Activated T-cell treated with anti-CD3 and anti-CD28 coated beads, Interleukin-2, amount 50 U/mL, for 4 hours (primary cell): ENCODE measurements at regions not wholly inside any gene's neighbourhood (a gene's known extent, or its start where the extent isn't known, plus 50 kb on each side); places are given as distances from the start of the nearest gene placed in this dataset.

ENCODE experiments used
- ATAC-seq, 2 donors: fragments of 200-7000 bp; cut with Tn5 transposase; one replicate each; pipeline ENCODE4 v1.10.0; 2021
- DNase-seq: peaks from one replicate; pipeline ENCODE4 v3.0.0-alpha.2; 2020
- H3K27me3 Mint-ChIP-seq: one replicate; pipeline ENCODE4 v1.8.0; 2021; ENCODE audit warnings: low read depth, mixed read lengths
- H3K36me3 Mint-ChIP-seq: one replicate; pipeline ENCODE4 v1.8.0; 2022; ENCODE audit warnings: mixed read lengths; ENCODE audit not compliant: insufficient read depth
- H3K4me1 Mint-ChIP-seq: one replicate; pipeline ENCODE4 v1.8.0; 2021; ENCODE audit warnings: low read depth, mixed read lengths
- H3K4me3 Mint-ChIP-seq: one replicate; pipeline ENCODE4 v1.8.0; 2021; ENCODE audit warnings: mild to moderate bottlenecking, moderate library complexity, mixed read lengths
- H3K9me3 Mint-ChIP-seq: one replicate; pipeline ENCODE4 v1.8.0; 2021; ENCODE audit warnings: mixed read lengths

DNA sequence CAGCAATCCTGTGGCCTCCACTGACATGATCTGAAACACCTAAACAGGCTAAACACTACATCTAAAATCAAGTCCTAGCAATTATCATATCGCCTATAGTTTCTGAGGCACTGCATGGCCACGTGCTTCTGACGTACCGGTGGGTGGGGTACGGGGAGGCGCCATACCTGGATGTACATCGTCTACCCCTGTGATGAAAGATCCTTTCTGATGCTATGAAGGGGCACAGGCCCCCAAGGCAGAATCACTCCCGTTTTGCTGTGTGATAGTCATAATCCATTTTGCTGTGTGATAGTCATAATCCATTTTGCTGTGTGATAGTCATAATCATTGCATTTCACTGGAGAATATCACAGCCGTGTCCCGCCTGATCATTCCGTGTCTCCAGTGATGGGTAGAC lies 118.7 kb upstream of the SOX1 start:
- Mint-ChIP-seq H3K4me3 (no peak overlapping the region), H3K36me3 (no peaks in the 10 kb centered on the region), H3K27me3 (peaks cover 7% of the 10 kb centered on the region)

DNA sequence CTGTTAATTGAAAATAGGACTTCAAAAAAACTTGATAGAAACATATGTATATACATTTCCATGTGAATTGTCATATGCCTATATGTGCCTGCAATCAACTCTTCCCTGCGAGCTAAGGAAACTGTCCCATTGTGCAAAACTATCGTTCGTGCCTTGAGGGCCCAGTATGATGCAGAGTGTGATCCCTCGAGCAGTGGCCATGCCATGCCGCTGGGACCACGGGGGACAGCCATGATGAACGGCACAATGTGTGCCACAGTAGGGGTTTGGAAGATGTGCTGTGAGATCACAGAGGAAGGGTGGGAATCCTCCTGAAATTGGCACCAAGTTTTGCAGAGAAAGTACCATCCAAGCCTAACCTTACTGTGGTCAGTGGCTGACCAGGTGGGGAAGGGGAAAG lies 118.1 kb upstream of the SOX1 start:
- ATAC-seq (no peak), DNase-seq (no peak)
- H3K27me3 Mint-ChIP-seq: peaks cover 7% of the 10 kb centered on the region
- peaks cover 7% of the 10 kb centered on the region for H3K9me3 Mint-ChIP-seq
- H3K4me1 Mint-ChIP-seq: no peaks in the 10 kb centered on the region
- H3K36me3 Mint-ChIP-seq: no peaks in the 10 kb centered on the region
- no peak overlapping the region for H3K4me3 Mint-ChIP-seq

More for the DNA sequence above, 118.7 kb upstream of the SOX1 start:
- no peak for DNase-seq
- no peaks in the 10 kb centered on the region for H3K4me1 Mint-ChIP-seq
- no peak for ATAC-seq
- peaks cover 7% of the 10 kb centered on the region for H3K9me3 Mint-ChIP-seq

DNA sequence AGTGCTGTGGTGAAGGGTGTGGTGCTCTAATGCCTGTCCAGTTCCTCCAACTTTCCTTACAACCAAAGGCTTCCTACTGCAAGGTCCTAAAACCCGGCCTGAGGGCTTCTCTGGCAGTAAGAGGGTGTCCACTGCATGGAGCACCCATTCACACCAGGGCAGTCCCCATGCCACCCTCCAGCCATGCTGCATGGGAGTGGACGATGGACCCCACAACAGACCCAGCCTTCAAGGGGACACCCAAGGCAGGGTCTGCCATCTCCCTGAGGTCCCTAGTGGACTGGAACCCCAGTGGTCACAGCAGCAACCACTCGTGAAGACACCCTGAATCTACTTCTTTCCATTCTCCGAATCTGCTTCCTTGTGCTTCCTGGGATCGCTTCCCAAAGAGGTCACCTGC lies 117.6 kb upstream of the SOX1 start:
- H3K9me3 Mint-ChIP-seq: peaks cover 7% of the 10 kb centered on the region
- H3K36me3 Mint-ChIP-seq: no peaks in the 10 kb centered on the region
- H3K27me3 Mint-ChIP-seq: peaks cover 7% of the 10 kb centered on the region
- no peak overlapping the region for H3K4me3 Mint-ChIP-seq
- no peak for ATAC-seq
- no peaks in the 10 kb centered on the region for H3K4me1 Mint-ChIP-seq
- no peak for DNase-seq

- no peak for DNase-seq
- Mint-ChIP-seq H3K9me3 (peaks cover 7% of the 10 kb centered on the region), H3K36me3 (no peaks in the 10 kb centered on the region), H3K27me3 (peaks cover 7% of the 10 kb centered on the region), H3K4me1 (no peaks in the 10 kb centered on the region), H3K4me3 (no peak overlapping the region)
- no peak for ATAC-seq
Measured at GRCh38 chr13:111950697-111951096, 116.3 kb upstream of the SOX1 start.

DNA sequence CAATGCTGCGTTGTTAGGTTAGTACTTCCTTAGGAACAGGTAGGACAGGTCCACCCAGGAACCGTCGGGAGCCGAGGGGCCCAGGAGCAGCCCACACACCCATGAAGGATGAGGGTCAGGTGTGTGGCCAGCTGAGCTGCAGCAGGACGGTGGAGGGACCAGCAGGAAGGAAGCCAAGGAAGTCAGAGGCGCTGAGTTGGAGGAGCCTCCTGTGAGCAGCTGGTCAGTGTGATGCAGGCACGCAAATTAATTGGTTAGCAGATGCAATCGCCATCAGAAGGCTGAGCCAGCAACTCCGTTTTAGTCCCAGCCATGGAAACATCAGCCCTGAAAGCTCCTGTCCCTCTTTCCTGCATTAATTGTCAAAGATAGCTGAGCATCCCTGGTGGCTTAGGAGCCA lies 114.9 kb upstream of the SOX1 start:
- ATAC-seq (no peak), DNase-seq (no peak)
- Mint-ChIP-seq H3K9me3 (peaks cover 7% of the 10 kb centered on the region), H3K36me3 (no peaks in the 10 kb centered on the region), H3K4me3 (no peak overlapping the region), H3K4me1 (no peaks in the 10 kb centered on the region), H3K27me3 (peaks cover 7% of the 10 kb centered on the region)

- Mint-ChIP-seq H3K9me3 (peaks cover 7% of the 10 kb centered on the region), H3K4me3 (no peak overlapping the region), H3K36me3 (no peaks in the 10 kb centered on the region), H3K27me3 (peaks cover 7% of the 10 kb centered on the region), H3K4me1 (no peaks in the 10 kb centered on the region)
- DNase-seq (no peak), ATAC-seq (no peak)
Measured at GRCh38 chr13:111952814-111953213, 114.1 kb upstream of the SOX1 start.

DNA sequence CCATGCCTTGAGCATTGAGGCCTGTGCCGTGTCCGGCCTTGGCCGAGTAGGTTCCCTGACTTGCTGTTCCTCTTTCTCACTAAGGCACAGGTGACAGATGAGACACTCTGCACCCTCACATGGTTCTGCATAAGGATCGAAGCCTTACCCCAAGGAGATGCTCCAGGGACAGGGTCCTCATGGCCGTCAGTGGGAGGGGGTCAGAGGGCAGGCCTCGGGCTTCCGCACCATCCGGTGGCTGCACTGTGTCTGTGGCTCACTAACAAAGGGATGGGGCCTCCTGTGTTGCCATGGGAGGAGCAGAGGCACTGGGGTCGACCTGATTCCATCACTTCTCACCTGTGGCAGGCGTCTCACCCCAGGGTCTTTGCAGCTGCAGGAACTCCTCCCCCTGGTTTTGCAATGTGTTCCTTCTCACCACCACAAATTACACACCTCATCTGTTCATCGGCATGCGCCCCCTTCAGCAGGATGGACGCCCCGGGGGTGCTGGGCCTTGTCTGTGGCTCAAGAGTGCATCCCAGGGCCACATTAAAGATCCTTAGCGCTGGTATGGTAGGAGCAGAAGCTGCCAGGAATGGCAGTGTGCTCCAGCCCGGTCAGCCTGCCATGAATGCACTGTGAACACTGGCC lies 113.3 kb upstream of the SOX1 start:
- Mint-ChIP-seq H3K9me3 (peaks cover 3% of the 10 kb centered on the region), H3K4me1 (no peaks in the 10 kb centered on the region), H3K27me3 (peaks cover 2% of the 10 kb centered on the region), H3K36me3 (no peaks in the 10 kb centered on the region), H3K4me3 (no peak overlapping the region)
- ATAC-seq (no peak), DNase-seq (no peak)

GRCh38 chr13:111954661-111955411 lies 112.1 kb upstream of the SOX1 start:
- Mint-ChIP-seq H3K4me1 (no peaks in the 10 kb centered on the region), H3K9me3 (no peaks in the 10 kb centered on the region), H3K4me3 (no peak overlapping the region), H3K27me3 (no peaks in the 10 kb centered on the region), H3K36me3 (no peaks in the 10 kb centered on the region)
- ATAC-seq (no peak), DNase-seq (no peak)

DNA sequence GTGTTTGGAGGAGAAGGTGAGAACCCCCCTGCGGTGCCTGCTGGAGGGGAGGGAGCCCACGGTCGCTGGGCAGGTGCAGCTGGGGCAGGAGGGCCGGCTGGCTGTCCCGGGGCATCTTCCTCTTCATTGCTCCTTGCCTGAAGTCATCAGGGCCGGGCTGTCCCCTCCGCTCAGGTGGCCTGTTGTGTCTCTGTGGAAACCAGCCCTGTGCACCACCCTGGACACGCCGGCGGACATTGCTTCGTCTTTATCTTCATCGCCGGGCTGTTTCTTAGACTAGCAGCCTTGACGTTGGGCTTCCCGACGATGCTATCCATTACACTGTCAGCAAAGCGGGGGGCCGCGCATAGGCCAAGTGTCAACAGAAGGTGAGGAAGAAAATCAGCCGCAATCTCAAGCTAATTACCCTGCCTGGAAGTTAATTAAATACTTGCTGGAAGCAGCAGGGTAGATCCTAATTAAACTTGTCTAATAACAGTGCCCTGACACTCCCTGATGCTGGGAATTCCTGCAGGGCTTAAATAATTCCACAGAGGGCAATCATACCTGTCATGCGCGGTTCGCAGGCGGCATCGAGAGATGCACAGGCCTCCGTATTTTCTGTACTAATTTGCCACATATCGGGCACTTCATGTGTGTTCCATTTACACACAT lies 111.4 kb upstream of the SOX1 start:
- H3K9me3 Mint-ChIP-seq: no peaks in the 10 kb centered on the region
- DNase-seq (no peak), ATAC-seq (no peak)
- H3K36me3 Mint-ChIP-seq: no peaks in the 10 kb centered on the region
- no peak overlapping the region for H3K4me3 Mint-ChIP-seq
- H3K27me3 Mint-ChIP-seq: no peaks in the 10 kb centered on the region
- no peaks in the 10 kb centered on the region for H3K4me1 Mint-ChIP-seq

DNA sequence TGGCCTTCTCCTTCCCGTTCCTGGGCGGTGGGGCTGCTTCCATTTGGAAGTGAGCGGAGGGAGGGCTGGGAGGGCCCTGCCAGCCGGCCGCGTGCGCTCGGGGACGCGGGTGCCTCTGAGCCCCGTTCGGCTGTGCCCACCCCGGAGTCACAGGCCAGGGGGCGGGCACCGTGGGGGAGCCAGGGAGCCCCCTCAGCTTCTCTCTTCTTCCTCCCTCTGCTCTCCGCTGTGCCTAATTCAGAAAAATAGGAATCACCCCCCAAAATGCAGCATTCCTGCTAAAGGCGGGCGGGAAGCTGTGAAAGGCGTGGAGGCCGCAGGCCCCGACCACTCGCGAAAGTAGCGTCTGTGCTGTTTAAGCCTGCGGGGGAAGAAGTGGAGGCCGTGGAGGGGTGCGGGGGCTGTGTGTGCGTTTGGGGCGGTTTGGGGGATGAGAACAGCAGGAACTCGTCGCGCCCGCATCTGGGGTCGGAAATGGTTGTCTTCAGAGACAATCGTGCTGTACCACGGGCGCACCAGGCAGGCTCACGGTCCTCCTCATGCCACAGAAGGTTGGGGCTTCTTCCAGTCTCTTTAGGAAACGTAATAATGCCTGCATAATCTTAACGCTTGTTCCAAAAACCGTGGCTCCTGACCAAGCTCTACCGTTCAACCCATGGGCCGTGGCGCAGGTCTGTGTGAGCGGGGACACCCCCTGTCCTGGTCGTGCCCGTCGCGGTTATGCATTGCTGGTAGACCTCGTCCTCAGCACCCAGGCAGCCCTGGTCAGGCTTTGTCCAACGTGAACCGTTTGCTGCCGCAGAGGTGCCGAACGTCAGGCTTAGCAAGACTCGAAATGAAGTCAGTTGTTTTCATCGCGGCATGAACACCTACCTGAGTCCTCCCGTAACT lies 110.4 kb upstream of the SOX1 start:
- no peaks in the 10 kb centered on the region for H3K36me3 Mint-ChIP-seq
- H3K27me3 Mint-ChIP-seq: no peaks in the 10 kb centered on the region

GRCh38 chr13:111957913-111958450 lies 109.0 kb upstream of the SOX1 start:
- H3K36me3 Mint-ChIP-seq: no peaks in the 10 kb centered on the region
- no peak for ATAC-seq
- no peak overlapping the region for H3K4me3 Mint-ChIP-seq

More for the DNA sequence above, 110.4 kb upstream of the SOX1 start:
- DNase-seq (no peak), ATAC-seq (no peak)
- H3K4me1 Mint-ChIP-seq: no peaks in the 10 kb centered on the region
- no peak overlapping the region for H3K4me3 Mint-ChIP-seq
- H3K9me3 Mint-ChIP-seq: no peaks in the 10 kb centered on the region

GRCh38 chr13:111958612-111959395 lies 108.1 kb upstream of the SOX1 start:
- no peaks in the 10 kb centered on the region for H3K36me3 Mint-ChIP-seq
- ATAC-seq (no peak), DNase-seq (no peak)
- no peaks in the 10 kb centered on the region for H3K4me1 Mint-ChIP-seq
- no peaks in the 10 kb centered on the region for H3K9me3 Mint-ChIP-seq
- H3K27me3 Mint-ChIP-seq: no peaks in the 10 kb centered on the region
- H3K4me3 Mint-ChIP-seq: no peak overlapping the region

More at GRCh38 chr13:111957913-111958450, 109.0 kb upstream of the SOX1 start:
- Mint-ChIP-seq H3K27me3 (no peaks in the 10 kb centered on the region), H3K9me3 (no peaks in the 10 kb centered on the region), H3K4me1 (no peaks in the 10 kb centered on the region)
- DNase-seq: no peak

DNA sequence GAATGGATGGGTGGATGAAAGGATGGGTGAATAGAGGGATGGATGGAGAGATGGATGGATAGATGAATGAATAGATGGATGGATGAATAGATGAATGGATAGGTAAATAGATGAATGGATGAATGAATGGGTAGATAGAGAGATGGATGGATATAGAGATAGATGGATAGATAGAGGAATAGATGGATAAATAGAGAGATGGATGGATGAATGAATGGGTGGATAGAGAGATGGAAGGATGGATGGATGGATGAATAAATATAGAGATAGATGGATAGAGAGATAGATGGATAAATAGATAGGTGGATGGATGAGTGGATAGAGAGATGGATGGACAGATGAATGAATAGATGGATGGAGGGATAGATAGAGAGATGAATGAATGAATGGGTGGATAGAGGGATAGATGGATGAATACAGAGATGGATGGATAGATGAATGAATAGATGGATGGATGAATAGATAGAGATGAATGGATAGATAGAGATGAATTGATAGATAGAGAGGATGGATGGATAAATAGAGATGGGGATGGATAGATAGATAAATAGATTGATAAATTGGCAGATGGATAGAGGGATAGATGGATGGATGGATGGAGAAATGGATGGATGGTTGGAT lies 106.7 kb upstream of the SOX1 start:
- H3K4me3 Mint-ChIP-seq: no peak overlapping the region
- no peaks in the 10 kb centered on the region for H3K9me3 Mint-ChIP-seq
- ATAC-seq: no peak
- no peaks in the 10 kb centered on the region for H3K27me3 Mint-ChIP-seq
- no peaks in the 10 kb centered on the region for H3K4me1 Mint-ChIP-seq
- no peaks in the 10 kb centered on the region for H3K36me3 Mint-ChIP-seq
- no peak for DNase-seq
